ENCODE measurements at regions not wholly inside any gene's neighbourhood (a gene's known extent, or its start where the extent isn't known, plus 50 kb on each side); places are given as distances from the start of the nearest gene placed in this dataset.

GRCh38 chr16:75919664-75920063 lies 193.4 kb upstream of the CPHXL start:
- TF ChIP-seq, protein P1, sequence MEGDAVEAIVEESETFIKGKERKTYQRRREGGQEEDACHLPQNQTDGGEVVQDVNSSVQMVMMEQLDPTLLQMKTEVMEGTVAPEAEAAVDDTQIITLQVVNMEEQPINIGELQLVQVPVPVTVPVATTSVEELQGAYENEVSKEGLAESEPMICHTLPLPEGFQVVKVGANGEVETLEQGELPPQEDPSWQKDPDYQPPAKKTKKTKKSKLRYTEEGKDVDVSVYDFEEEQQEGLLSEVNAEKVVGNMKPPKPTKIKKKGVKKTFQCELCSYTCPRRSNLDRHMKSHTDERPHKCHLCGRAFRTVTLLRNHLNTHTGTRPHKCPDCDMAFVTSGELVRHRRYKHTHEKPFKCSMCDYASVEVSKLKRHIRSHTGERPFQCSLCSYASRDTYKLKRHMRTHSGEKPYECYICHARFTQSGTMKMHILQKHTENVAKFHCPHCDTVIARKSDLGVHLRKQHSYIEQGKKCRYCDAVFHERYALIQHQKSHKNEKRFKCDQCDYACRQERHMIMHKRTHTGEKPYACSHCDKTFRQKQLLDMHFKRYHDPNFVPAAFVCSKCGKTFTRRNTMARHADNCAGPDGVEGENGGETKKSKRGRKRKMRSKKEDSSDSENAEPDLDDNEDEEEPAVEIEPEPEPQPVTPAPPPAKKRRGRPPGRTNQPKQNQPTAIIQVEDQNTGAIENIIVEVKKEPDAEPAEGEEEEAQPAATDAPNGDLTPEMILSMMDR (IDR thresholded peaks at IDR 0.05; ENCODE audit: low read depth, low read length) = no peak
- no peak for DNase-seq (ENCODE audit: low read depth in 2 of 2)
- no peak overlapping the region for H3K4me3 ChIP-seq (replicated peaks in 1 of 2; ENCODE audit: low read depth in 2 of 2, low read length in 2 of 2)

- DNase-seq (ENCODE audit: low read depth in 2 of 2) = no peak
- no peak overlapping the region for H3K4me3 ChIP-seq (replicated peaks in 1 of 2; ENCODE audit: low read depth in 2 of 2, low read length in 2 of 2)
- TF ChIP-seq, protein P1 (IDR thresholded peaks at IDR 0.05; ENCODE audit: low read depth, low read length) = no peak
Measured at GRCh38 chr16:75921281-75921680, 195.0 kb upstream of the CPHXL start.

- TF ChIP-seq, protein P1 (IDR thresholded peaks at IDR 0.05; ENCODE audit: low read depth, low read length) = no peak
- H3K4me3 ChIP-seq (replicated peaks in 1 of 2; ENCODE audit: low read depth in 2 of 2, low read length in 2 of 2) = no peak overlapping the region
- DNase-seq (ENCODE audit: low read depth in 2 of 2) = no peak
Measured at GRCh38 chr16:75922250-75922649, 196.0 kb upstream of the CPHXL start.

DNA sequence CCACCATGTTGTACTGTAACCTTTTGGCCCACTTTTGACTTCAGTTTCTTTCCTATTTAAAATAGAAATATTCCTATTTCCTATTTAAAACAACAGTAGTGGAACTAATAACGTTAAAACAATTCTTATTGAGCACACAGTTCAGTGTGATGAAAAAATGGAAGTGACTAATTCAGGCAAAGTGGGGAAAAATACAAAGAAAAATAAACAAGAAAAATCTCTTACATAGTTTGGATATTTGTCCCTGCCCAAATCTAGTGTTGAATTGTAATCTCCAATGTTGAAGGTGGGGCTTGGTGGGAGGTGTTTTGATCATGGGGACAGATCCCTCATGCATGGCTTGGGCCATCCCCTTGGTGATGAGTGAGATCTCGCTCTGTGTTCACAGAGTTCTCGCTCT lies 198.1 kb upstream of the CPHXL start:
- no peak overlapping the region for H3K4me3 ChIP-seq (replicated peaks in 1 of 2; ENCODE audit: low read depth in 2 of 2, low read length in 2 of 2)
- TF ChIP-seq, protein P1 (IDR thresholded peaks at IDR 0.05; ENCODE audit: low read depth, low read length) = no peak
- DNase-seq (ENCODE audit: low read depth in 2 of 2) = no peak

DNA sequence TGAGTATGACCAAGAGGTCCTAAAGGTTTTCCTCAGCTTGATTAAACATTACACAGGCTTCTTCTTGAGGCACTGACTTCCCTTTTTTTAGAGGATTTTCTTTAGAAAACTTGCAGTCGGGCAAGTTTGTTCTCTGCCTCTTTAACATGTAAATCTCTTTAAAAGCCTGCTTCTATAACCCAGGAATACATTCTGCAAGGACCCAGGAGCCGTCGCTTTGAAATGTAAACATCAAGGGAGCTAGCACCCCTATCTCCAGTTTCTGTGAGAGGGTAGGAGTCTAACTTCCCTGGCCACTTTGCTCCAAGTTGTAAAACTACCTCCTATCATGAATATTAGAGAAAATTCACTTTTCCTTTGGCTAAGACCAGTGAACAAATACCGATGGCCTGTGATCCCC lies 201.5 kb upstream of the CPHXL start:
- DNase-seq (ENCODE audit: low read depth in 2 of 2) = no peak
- TF ChIP-seq, protein P1 (IDR thresholded peaks at IDR 0.05; ENCODE audit: low read depth, low read length) = no peak
- H3K4me3 ChIP-seq (replicated peaks in 1 of 2; ENCODE audit: low read depth in 2 of 2, low read length in 2 of 2) = no peak overlapping the region

GRCh38 chr16:75928295-75928694 lies 202.0 kb upstream of the CPHXL start:
- no peak for DNase-seq (ENCODE audit: low read depth in 2 of 2)
- H3K4me3 ChIP-seq (replicated peaks in 1 of 2; ENCODE audit: low read depth in 2 of 2, low read length in 2 of 2) = no peak overlapping the region
- TF ChIP-seq, protein P1 (IDR thresholded peaks at IDR 0.05; ENCODE audit: low read depth, low read length) = no peak

- no peak for DNase-seq (ENCODE audit: low read depth in 2 of 2)
Measured at GRCh38 chr16:75929046-75929445, 202.8 kb upstream of the CPHXL start.

More at GRCh38 chr16:75929046-75929445, 202.8 kb upstream of the CPHXL start:
- H3K4me3 ChIP-seq (replicated peaks in 1 of 2; ENCODE audit: low read depth in 2 of 2, low read length in 2 of 2) = no peak overlapping the region
- TF ChIP-seq, protein P1 (IDR thresholded peaks at IDR 0.05; ENCODE audit: low read depth, low read length) = no peak
